K562 (cell line): ENCODE measurements at regions not wholly inside any gene's neighbourhood (a gene's known extent, or its start where the extent isn't known, plus 50 kb on each side); places are given as distances from the start of the nearest gene placed in this dataset.

ENCODE experiments used
- ATAC-seq: fragments of 200-7000 bp; cut with Tn5 transposase; 3 replicates; pipeline ENCODE4 v1.9.1; 2020; ENCODE audit warnings: moderate library complexity
- BruUV-seq: library from RNA; stranded (reverse); fragments of 400-500 nt; replicated peaks from 2 replicates; lab custom pipeline; 2021; lab: Mats Ljungman, UMichigan
- CTCF ChIA-PET: fragments of 300-600 bp; formaldehyde crosslinking; extraction: SDS; loops from one replicate; lab custom pipeline; 2021; ENCODE audit warnings: low intra/inter-chr PET ratio; lab: Yijun Ruan, JAX
- POLR2A ChIA-PET: fragments of 300-600, 350-650 bp; sonication (Branson Sonifier 250); formaldehyde crosslinking; extraction: SDS; loops from one replicate; lab custom pipeline; 2021; ENCODE audit warnings: antibody characterized with exemption, inconsistent platforms; lab: Yijun Ruan, JAX
- DNase-seq, 4 experiments: peaks; one replicate each; pipeline versions ENCODE4 v3.0.0 to v3.0.0-alpha.2; 2011 to 2018; ENCODE audit warnings: low spot score in 3 of 4, mixed read lengths in 3 of 4; ENCODE audit errors: extremely low read depth in 1 of 4
- FAIRE-seq: peaks from 2 replicates; lab custom pipeline; 2011; peaks lifted over from hg19 to GRCh38; lab: Jason Lieb, UNC
- H2AFZ ChIP-seq: 2 replicates; pipeline ENCODE4 v1.6.0; 2011; ENCODE audit warnings: low read depth, low read length, control low read depth, inconsistent platforms
- H3K27ac ChIP-seq: fragments of 200-600 bp; 3 replicates; pipeline ENCODE4 v1.8.0; 2011; ENCODE audit warnings: low read depth, mild to moderate bottlenecking, control low read depth, inconsistent platforms, low read length, moderate library complexity, mixed read lengths; ENCODE audit errors: extremely low read depth
- H3K27me3 ChIP-seq, 2 experiments: fragments of 300-600 bp in 1 of 2; 2 replicates in 1 of 2; 3 replicates in 1 of 2; pipeline versions ENCODE4 v1.6.0 to v1.8.0; 2011; ENCODE audit warnings: inconsistent platforms in 2 of 2, low read length in 2 of 2, mild to moderate bottlenecking in 1 of 2, mixed read lengths in 1 of 2, moderate library complexity in 1 of 2; ENCODE audit not compliant: control insufficient read depth in 2 of 2, insufficient read depth in 2 of 2
- H3K36me3 ChIP-seq: fragments of 300-600 bp; 3 replicates; pipeline ENCODE4 v1.8.0; 2011; ENCODE audit warnings: mild to moderate bottlenecking, low read length, inconsistent platforms; ENCODE audit not compliant: control insufficient read depth, insufficient read depth
- H3K4me1 ChIP-seq, 2 experiments: fragments of 200-600 bp in 1 of 2; replicated peaks in 1 of 2; 2 replicates in 1 of 2; 3 replicates in 1 of 2; pipeline versions ENCODE4 v1.5.1 to v1.8.0; 2011; ENCODE audit warnings: inconsistent platforms in 2 of 2, low read length in 2 of 2, mild to moderate bottlenecking in 1 of 2, mixed read lengths in 1 of 2, moderate library complexity in 1 of 2; ENCODE audit not compliant: control insufficient read depth in 2 of 2, insufficient read depth in 2 of 2
- H3K4me2 ChIP-seq: 2 replicates; pipeline ENCODE4 v1.6.1; 2011; ENCODE audit warnings: low read length, control low read depth, inconsistent platforms, mixed read lengths; ENCODE audit not compliant: insufficient read depth
- H3K4me3 ChIP-seq: fragments of 200-600 bp; sonication (generic), shearing (Covaris generic); 2 replicates; pipeline ENCODE4 v1.5.1; 2016; ENCODE audit warnings: control low read depth, inconsistent platforms
- H3K79me2 ChIP-seq: fragments of 200-600 bp; 3 replicates; pipeline ENCODE4 v1.8.0; 2011; ENCODE audit warnings: low read length, inconsistent platforms; ENCODE audit not compliant: control insufficient read depth, insufficient read depth
- H3K9ac ChIP-seq, 2 experiments: 2 replicates each; pipeline versions ENCODE4 v1.6.0 to v1.6.1; 2011; ENCODE audit warnings: low read depth in 2 of 2, low read length in 2 of 2, control low read depth in 1 of 2, inconsistent platforms in 1 of 2, mild to moderate bottlenecking in 1 of 2, mixed read lengths in 1 of 2; ENCODE audit not compliant: insufficient read depth in 1 of 2
- H3K9me1 ChIP-seq: one replicate; pipeline ENCODE4 v1.6.0; 2011; ENCODE audit warnings: inconsistent platforms, mild to moderate bottlenecking, low read length, moderate library complexity; ENCODE audit not compliant: control insufficient read depth, insufficient read depth
- H3K9me3 ChIP-seq: replicated peaks from 2 replicates; pipeline ENCODE4 v1.5.1; 2011; ENCODE audit warnings: low read depth, low read length, inconsistent platforms; ENCODE audit not compliant: control insufficient read depth, insufficient read depth
- H4K20me1 ChIP-seq: replicated peaks from 2 replicates; pipeline ENCODE4 v1.6.1; 2011; ENCODE audit warnings: low read length, inconsistent platforms, mixed read lengths; ENCODE audit not compliant: control insufficient read depth, insufficient read depth
- CC2D1A ChIP-seq: fragments of 450-650 bp; IDR thresholded peaks from 2 replicates; pipeline ENCODE4 v1.6.1; 2017; ENCODE audit warnings: mild to moderate bottlenecking
- CREBBP ChIP-seq: IDR thresholded peaks from one replicate; pipeline ENCODE4 v1.6.1; 2012; ENCODE audit warnings: low read depth, mild to moderate bottlenecking, control low read depth, inconsistent platforms, low read length
- ERF ChIP-seq: fragments of 450-650 bp; formaldehyde crosslinking; IDR thresholded peaks from 2 replicates; pipeline ENCODE4 v1.4.0; 2020; ENCODE audit warnings: mild to moderate bottlenecking, mixed read lengths
- HNRNPLL ChIP-seq: fragments of 200-400 bp; formaldehyde crosslinking; IDR thresholded peaks from 2 replicates; pipeline ENCODE4 v1.6.1; 2017; ENCODE audit warnings: low read length, low read depth, mild to moderate bottlenecking; ENCODE audit not compliant: poor library complexity, severe bottlenecking
- KDM5B ChIP-seq: fragments of 200-600 bp; sonication (generic); IDR thresholded peaks from 2 replicates; pipeline ENCODE4 v1.6.1; 2012; ENCODE audit warnings: low read depth, mild to moderate bottlenecking, moderate library complexity, low read length, control low read depth, inconsistent platforms; ENCODE audit not compliant: insufficient replicate concordance
- MBD1 ChIP-seq: fragments of 250-450 bp; sonication (Bioruptor Pico); IDR thresholded peaks from 2 replicates; pipeline ENCODE4 v1.8.0; 2022; ENCODE audit warnings: inconsistent platforms
- NFXL1 ChIP-seq: fragments of 450-650 bp; formaldehyde crosslinking; IDR thresholded peaks from 2 replicates; pipeline ENCODE4 v1.4.0; 2021; ENCODE audit warnings: mild to moderate bottlenecking
- PHTF2 ChIP-seq: fragments of 250-450 bp; sonication (Bioruptor Pico); IDR thresholded peaks from 2 replicates; pipeline ENCODE4 v1.5.0; 2021; ENCODE audit warnings: mild to moderate bottlenecking
- RBM17 ChIP-seq: fragments of 200-400 bp; formaldehyde crosslinking; IDR thresholded peaks from 2 replicates; pipeline ENCODE4 v1.6.1; 2017; ENCODE audit warnings: low read depth, mild to moderate bottlenecking, low read length, borderline replicate concordance
- SMARCA5 ChIP-seq: fragments of 450-650 bp; IDR thresholded peaks from 2 replicates; pipeline ENCODE4 v1.6.1; 2016
- STAG1 ChIP-seq: sonication (generic); formaldehyde crosslinking; IDR thresholded peaks from 2 replicates; pipeline ENCODE4 v1.5.0; 2020; ENCODE audit warnings: missing genetic modification reagents, borderline replicate concordance
- TCF3 ChIP-seq: sonication (generic); formaldehyde crosslinking; IDR thresholded peaks from 2 replicates; pipeline ENCODE4 v1.4.0; 2020; ENCODE audit warnings: mild to moderate bottlenecking, missing genetic modification reagents
- TRIM28 ChIP-seq: fragments of 450-650 bp; IDR thresholded peaks from 2 replicates; pipeline ENCODE4 v1.6.1; 2017
- ZBTB33 ChIP-seq: sonication (generic); formaldehyde crosslinking; IDR thresholded peaks from 2 replicates; pipeline ENCODE4 v1.8.1; 2023; ENCODE audit warnings: mild to moderate bottlenecking, missing genetic modification reagents
- ZFP30 ChIP-seq: fragments of 250-450 bp; sonication (Bioruptor Pico); IDR thresholded peaks from 2 replicates; pipeline ENCODE4 v1.8.0; 2022; ENCODE audit warnings: moderate library complexity, mild to moderate bottlenecking, inconsistent platforms, borderline replicate concordance
- ZNF124 ChIP-seq: sonication (generic); formaldehyde crosslinking; IDR thresholded peaks from 2 replicates; pipeline ENCODE4 v1.8.1; 2022; ENCODE audit warnings: missing genetic modification reagents
- ZNF263 ChIP-seq: sonication (generic); formaldehyde crosslinking; IDR thresholded peaks from 2 replicates; pipeline ENCODE4 v1.8.0; 2022; ENCODE audit warnings: mild to moderate bottlenecking, missing genetic modification reagents, borderline replicate concordance
- ZNF444 ChIP-seq: fragments of 250-450 bp; sonication (Bioruptor Pico); IDR thresholded peaks from 2 replicates; pipeline ENCODE4 v1.4.0; 2020; ENCODE audit warnings: mild to moderate bottlenecking, moderate library complexity
- WGBS: fragments of 100-300 bp; shearing (Covaris generic); methylation state at CpG from one replicate; pipeline ENCODE4 v1.1.6; 2016; ENCODE audit warnings: low coverage, mixed read lengths; ENCODE audit not compliant: insufficient coverage; ENCODE audit errors: missing lambda C conversion rate; 5-methylcytosine and 5-hydroxymethylcytosine counted together
- in situ Hi-C: fragments of 300-500 bp; cut with MboI; formaldehyde crosslinking; loops from 4 replicates; pipeline ENCODE4 v1.15.0; 2018; ENCODE audit warnings: inconsistent platforms, mixed read lengths
- intact Hi-C: fragments of 100-400 bp; cut with micrococcal nuclease; formaldehyde crosslinking; loops from 2 replicates; pipeline ENCODE4 v1.14.2; 2022

- CTCF ChIA-PET, result no interaction called here
These were observed 984.2 kb downstream of the SQOR start for GRCh38 chr15:46618984-46619383.

More at GRCh38 chr15:46618984-46619383, 984.2 kb downstream of the SQOR start:
- WGBS, result 2% methylated on average over 2 of the region's 2 CpGs
- Histone ChIP-seq H3K9me1 (no peaks in the 10 kb centered on the region), H3K79me2 (no peaks in the 10 kb centered on the region), H3K9me3 (no peaks in the 10 kb centered on the region), H3K27ac (no peak overlapping the region), H3K36me3 (no peaks in the 10 kb centered on the region), H3K27me3 (no peaks in the 10 kb centered on the region), H3K4me3 (no peak overlapping the region), H3K4me2 (no peak overlapping the region), H3K4me1 (no peaks in the 10 kb centered on the region), H2AFZ (no peak overlapping the region), H4K20me1 (no peaks in the 10 kb centered on the region), H3K9ac (no peak overlapping the region)
- TF ChIP-seq RBM17, result no peak
- TF ChIP-seq ERF (CRISPR knock-in tag), result no peak
- no peak for TF ChIP-seq PHTF2 (CRISPR knock-in tag)
- TF ChIP-seq ZBTB33 (CRISPR knock-in tag), result no peak
- TF ChIP-seq MBD1 (CRISPR knock-in tag), result no peak
- TF ChIP-seq NFXL1, result no peak
- TF ChIP-seq STAG1, result no peak
- no peak for TF ChIP-seq ZFP30 (CRISPR knock-in tag)
- TF ChIP-seq ZNF124, result no peak
- TF ChIP-seq SMARCA5, result no peak
- no peak for TF ChIP-seq ZNF444 (CRISPR knock-in tag)
- no peak for TF ChIP-seq KDM5B
- no peak for TF ChIP-seq ZNF263
- no peak for TF ChIP-seq TCF3 (CRISPR knock-in tag)
- no peak for TF ChIP-seq HNRNPLL
- no peak for TF ChIP-seq CC2D1A
- no peak for TF ChIP-seq TRIM28
- no peak for TF ChIP-seq CREBBP
- no TSS peak for BruUV-seq
- no peak for ATAC-seq
- no peak for DNase-seq
- intact Hi-C loops, result no loop called here
- in situ Hi-C loops, result no loop called here
- no peak for FAIRE-seq
- POLR2A ChIA-PET, result no interaction called here
